Astrocyte of the cerebellum (primary cell): ENCODE measurements at regions not wholly inside any gene's neighbourhood (a gene's known extent, or its start where the extent isn't known, plus 50 kb on each side); places are given as distances from the start of the nearest gene placed in this dataset.
A peak's percentile ranks its signal among the peaks of the same experiment; 100 is the strongest.

Experiments used
- DNase-seq: peaks from one replicate; pipeline ENCODE4 v3.0.0-alpha.2; 2011; ENCODE audit warnings: low read depth
- H3K4me3 ChIP-seq: 2 replicates; pipeline ENCODE4 v1.5.1; 2011; ENCODE audit warnings: mild to moderate bottlenecking, low read depth, low read length, moderate library complexity
- in situ Hi-C: cut with HindIII; loops from 2 replicates; pipeline ENCODE4 v1.10.0; 2017; ENCODE audit warnings: low sequenced_read_pairs
- TF ChIP-seq, protein P1 (sequence below): IDR thresholded peaks from 2 replicates; pipeline ENCODE4 v1.5.1; 2012; ENCODE audit warnings: low read length, low read depth, moderate library complexity, mild to moderate bottlenecking; ENCODE audit errors: missing control alignments

DNA sequence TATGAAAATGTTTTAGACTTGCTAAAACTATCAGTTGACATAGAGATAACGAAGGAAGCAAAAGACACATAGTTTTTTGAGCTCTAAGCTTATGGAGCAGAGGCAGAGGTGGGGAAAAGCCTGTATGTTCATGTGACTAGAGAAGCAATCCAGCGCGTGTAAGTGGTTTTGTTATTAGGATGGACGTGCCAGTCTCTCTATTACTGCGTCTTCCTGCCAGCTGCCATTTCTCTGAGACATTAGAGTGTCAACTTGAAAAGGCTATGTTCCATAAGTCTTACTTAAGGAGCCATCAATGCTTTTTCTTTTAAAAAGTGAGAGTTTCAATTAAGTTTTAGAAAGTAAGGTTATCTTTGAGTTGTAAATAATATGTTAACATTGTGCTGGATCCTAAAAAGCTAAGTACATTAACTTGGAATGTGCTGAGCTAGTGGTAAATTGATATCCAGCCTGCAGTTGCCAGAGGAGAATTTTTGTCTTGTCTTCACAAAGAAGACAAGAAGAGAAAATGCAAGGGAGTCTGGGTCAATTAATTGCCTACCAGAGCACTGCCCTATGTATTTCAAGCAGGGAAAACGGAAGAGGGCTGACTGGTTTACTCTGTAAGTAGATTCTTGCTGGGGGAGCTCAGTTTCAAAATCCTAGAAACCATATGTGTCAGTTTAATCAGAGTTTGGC, 161.8 kb upstream of the B3GALT2 start:
- in situ Hi-C loops: no loop called here
- TF ChIP-seq, protein P1, sequence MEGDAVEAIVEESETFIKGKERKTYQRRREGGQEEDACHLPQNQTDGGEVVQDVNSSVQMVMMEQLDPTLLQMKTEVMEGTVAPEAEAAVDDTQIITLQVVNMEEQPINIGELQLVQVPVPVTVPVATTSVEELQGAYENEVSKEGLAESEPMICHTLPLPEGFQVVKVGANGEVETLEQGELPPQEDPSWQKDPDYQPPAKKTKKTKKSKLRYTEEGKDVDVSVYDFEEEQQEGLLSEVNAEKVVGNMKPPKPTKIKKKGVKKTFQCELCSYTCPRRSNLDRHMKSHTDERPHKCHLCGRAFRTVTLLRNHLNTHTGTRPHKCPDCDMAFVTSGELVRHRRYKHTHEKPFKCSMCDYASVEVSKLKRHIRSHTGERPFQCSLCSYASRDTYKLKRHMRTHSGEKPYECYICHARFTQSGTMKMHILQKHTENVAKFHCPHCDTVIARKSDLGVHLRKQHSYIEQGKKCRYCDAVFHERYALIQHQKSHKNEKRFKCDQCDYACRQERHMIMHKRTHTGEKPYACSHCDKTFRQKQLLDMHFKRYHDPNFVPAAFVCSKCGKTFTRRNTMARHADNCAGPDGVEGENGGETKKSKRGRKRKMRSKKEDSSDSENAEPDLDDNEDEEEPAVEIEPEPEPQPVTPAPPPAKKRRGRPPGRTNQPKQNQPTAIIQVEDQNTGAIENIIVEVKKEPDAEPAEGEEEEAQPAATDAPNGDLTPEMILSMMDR: no peak
- no peak overlapping the region for H3K4me3 ChIP-seq
- DNase-seq: no peak

DNA sequence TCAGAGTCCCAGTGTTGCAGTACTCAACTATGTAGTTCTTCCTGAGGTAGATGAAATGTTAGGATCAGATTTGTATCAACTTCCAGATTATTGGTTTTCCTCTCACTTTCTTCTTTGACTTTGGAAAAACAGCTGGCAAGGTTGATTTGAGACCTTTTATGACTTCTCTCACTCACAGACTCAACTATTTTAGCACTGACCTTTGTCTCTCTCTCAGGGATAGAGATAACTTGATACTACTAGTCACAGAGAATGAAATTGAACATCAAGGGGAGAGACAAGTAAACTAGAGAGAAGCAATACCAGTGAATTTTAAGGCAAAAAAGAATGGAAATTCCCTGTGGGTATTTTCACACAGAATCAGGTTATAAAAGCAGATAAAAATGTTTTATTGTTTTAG, 159.7 kb upstream of the B3GALT2 start:
- H3K4me3 ChIP-seq: no peak overlapping the region
- TF ChIP-seq, protein P1: no peak
- in situ Hi-C loops: no loop called here
- DNase-seq: no peak

DNA sequence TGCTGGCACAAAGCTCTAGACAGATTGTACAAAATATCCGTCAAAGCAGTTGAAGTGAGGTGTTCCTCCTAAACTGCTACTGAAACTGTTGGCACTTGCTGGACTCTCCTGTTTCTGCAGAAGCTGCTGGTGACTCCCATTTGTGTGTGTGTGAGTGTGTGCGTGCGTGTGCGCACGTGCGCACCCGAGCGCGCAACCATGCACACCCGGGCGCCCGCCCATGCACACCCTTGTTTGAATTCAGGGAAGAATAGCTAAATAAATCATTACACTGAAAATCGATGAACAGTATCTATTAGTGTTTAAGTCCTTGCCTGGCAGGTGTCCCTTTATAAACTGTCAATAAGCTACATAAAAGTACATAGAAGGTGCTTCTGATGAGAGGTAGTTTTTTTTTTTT, 156.4 kb upstream of the B3GALT2 start:
- no peak overlapping the region for H3K4me3 ChIP-seq
- in situ Hi-C loops: no loop called here
- DNase-seq: no peak
- TF ChIP-seq, protein P1: no peak

DNA sequence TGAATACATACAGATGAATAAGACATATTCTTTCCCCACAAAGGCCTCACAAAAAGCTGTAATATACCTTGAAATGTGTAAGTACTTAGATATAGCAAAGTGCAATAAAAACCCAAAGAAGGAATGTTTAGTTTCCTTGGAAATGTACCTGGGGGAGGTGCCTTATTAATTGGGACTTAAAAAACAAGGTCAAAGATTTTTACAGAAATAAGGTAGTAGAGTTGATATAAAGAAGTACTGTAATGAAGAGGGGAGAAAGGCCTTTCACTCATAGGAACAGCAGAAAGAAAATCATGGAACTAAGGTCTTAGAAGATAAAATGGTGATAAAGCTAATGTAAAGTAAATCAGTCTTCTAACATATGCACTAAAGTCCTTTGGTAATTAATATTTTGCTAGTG, 153.9 kb upstream of the B3GALT2 start:
- no peak for DNase-seq
- no peak overlapping the region for H3K4me3 ChIP-seq
- TF ChIP-seq, protein P1: no peak
- in situ Hi-C loops: no loop called here

DNA sequence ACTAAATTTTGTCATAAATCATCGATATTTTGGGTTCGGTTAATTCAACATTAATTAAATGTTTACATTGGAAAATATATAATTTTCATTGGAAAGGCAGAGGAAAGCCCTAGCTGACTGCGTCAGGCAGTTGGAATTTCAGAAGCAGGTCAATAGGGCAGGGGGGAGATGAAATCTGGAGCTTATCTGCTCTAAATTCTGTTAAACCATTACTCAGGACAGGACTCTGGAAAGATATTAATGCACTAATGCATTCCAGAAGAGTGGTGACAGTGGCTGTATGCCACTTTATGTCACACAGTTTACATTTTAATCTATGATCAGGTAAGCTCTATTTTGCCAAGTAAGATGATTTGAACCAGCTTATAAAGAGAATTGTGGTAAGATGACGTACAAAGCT, 153.0 kb upstream of the B3GALT2 start:
- in situ Hi-C loops: no loop called here
- H3K4me3 ChIP-seq: no peak overlapping the region
- TF ChIP-seq, protein P1: no peak
- no peak for DNase-seq

DNA sequence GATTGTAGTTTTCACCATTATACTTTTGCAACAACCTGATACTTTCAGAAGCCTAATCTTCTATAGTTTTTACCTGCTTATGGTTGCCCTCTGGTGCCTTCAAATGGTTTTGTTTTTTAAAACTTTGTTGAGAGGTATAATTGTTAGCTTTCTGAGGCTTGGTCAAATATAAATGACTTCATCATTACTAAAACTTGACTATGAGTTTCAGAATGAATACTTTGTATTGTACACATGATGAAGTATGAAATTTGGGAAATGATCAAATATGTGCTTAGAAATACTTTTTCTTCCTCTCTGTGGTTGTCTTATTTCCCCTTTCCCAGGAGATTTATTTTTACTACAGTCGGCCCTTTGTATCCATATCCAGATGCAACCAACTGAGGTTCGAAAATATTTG, 151.8 kb upstream of the B3GALT2 start:
- H3K4me3 ChIP-seq: no peak overlapping the region
- TF ChIP-seq, protein P1: peak; percentile 8
- in situ Hi-C loops: no loop called here
- DNase-seq: no peak
